H1 (cell line): ENCODE measurements at regions not wholly inside any gene's neighbourhood (a gene's known extent, or its start where the extent isn't known, plus 50 kb on each side); places are given as distances from the start of the nearest gene placed in this dataset.

ENCODE experiments used
- CTCF ChIA-PET: fragments of 300-600 bp; sonication (Branson Sonifier 250); formaldehyde crosslinking; loops from one replicate; lab custom pipeline; 2021; ENCODE audit not compliant: partially characterized antibody; lab: Charles Lee
- POLR2A ChIA-PET: fragments of 300-600 bp; sonication (Branson Sonifier 250); formaldehyde crosslinking; loops from one replicate; lab custom pipeline; 2021; ENCODE audit warnings: inconsistent platforms; ENCODE audit not compliant: partially characterized antibody; lab: Charles Lee
- DNase-seq, 2 experiments: peaks; one replicate each; pipeline versions ENCODE4 v3.0.0 to v3.0.0-alpha.2; 2010 to 2022; ENCODE audit warnings: low spot score in 2 of 2, low read depth in 1 of 2, mixed read lengths in 1 of 2
- FAIRE-seq: peaks from 2 replicates; lab custom pipeline; 2011; peaks lifted over from hg19 to GRCh38; lab: Jason Lieb, UNC
- H2AFZ ChIP-seq: 2 replicates; pipeline ENCODE4 v1.8.1; 2012; ENCODE audit warnings: low read length, inconsistent platforms
- H2AK5ac ChIP-seq: 2 replicates; pipeline ENCODE4 v1.6.1; 2013; ENCODE audit warnings: low read depth, low read length
- H2BK120ac ChIP-seq: replicated peaks from 2 replicates; pipeline ENCODE3; 2013; ENCODE audit warnings: low read depth, low read length, inconsistent platforms
- H2BK12ac ChIP-seq: 2 replicates; pipeline ENCODE4 v1.6.1; 2013; ENCODE audit warnings: low read depth, low read length
- H2BK15ac ChIP-seq: 2 replicates; pipeline ENCODE4 v1.6.1; 2013; ENCODE audit warnings: low read length
- H2BK20ac ChIP-seq: 2 replicates; pipeline ENCODE4 v1.6.1; 2013; ENCODE audit warnings: low read length
- H2BK5ac ChIP-seq: 2 replicates; pipeline ENCODE4 v1.6.1; 2013; ENCODE audit warnings: low read depth, low read length
- H3K14ac ChIP-seq: 2 replicates; pipeline ENCODE4 v1.6.1; 2013; ENCODE audit warnings: inconsistent platforms; ENCODE audit not compliant: insufficient read length
- H3K18ac ChIP-seq: 2 replicates; pipeline ENCODE4 v1.6.1; 2013; ENCODE audit warnings: low read length; ENCODE audit errors: extremely low read depth
- H3K23ac ChIP-seq: 2 replicates; pipeline ENCODE4 v1.6.1; 2013; ENCODE audit warnings: inconsistent platforms; ENCODE audit not compliant: insufficient read length
- H3K23me2 ChIP-seq: 2 replicates; pipeline ENCODE4 v1.6.1; 2013; ENCODE audit warnings: low read depth, low read length
- H3K27ac ChIP-seq: 2 replicates; pipeline ENCODE4 v1.6.1; 2011; ENCODE audit warnings: low read depth, low read length, inconsistent platforms
- H3K27me3 ChIP-seq, 4 experiments: replicated peaks in 1 of 4; 1 replicate in 1 of 4; 2 replicates in 3 of 4; pipeline versions ENCODE4 v1.6.1 to v1.8.1; 2011 to 2013; ENCODE audit warnings: low read length in 3 of 4, mild to moderate bottlenecking in 3 of 4, inconsistent platforms in 2 of 4, mixed read lengths in 2 of 4, moderate library complexity in 1 of 4; ENCODE audit not compliant: control insufficient read depth in 3 of 4, insufficient read depth in 3 of 4; ENCODE audit errors: extremely low read depth in 1 of 4
- H3K36me3 ChIP-seq, 4 experiments: 2 replicates each; pipeline versions ENCODE4 v1.6.1 to v1.8.1; 2011 to 2013; ENCODE audit warnings: mild to moderate bottlenecking in 4 of 4, low read length in 3 of 4, moderate library complexity in 2 of 4, control low read depth in 1 of 4, inconsistent platforms in 1 of 4; ENCODE audit not compliant: insufficient read depth in 4 of 4, control insufficient read depth in 2 of 4
- H3K4ac ChIP-seq: replicated peaks from 2 replicates; pipeline ENCODE3; 2013; ENCODE audit warnings: low read length, low read depth, mixed read lengths, inconsistent platforms; ENCODE audit not compliant: insufficient read length
- H3K4me1 ChIP-seq, 4 experiments: replicated peaks in 1 of 4; 1 replicate in 1 of 4; 2 replicates in 3 of 4; pipeline versions ENCODE4 v1.6.1 to v1.8.1; 2011 to 2013; ENCODE audit warnings: low read length in 3 of 4, inconsistent platforms in 2 of 4, mixed read lengths in 1 of 4; ENCODE audit not compliant: insufficient read depth in 4 of 4, control insufficient read depth in 3 of 4
- H3K4me2 ChIP-seq, 2 experiments: 2 replicates each; pipeline versions ENCODE4 v1.6.1 to v1.8.1; 2011 to 2013; ENCODE audit warnings: low read depth in 2 of 2, low read length in 2 of 2, control low read depth in 1 of 2, inconsistent platforms in 1 of 2, mild to moderate bottlenecking in 1 of 2; ENCODE audit not compliant: insufficient read depth in 1 of 2
- H3K4me3 ChIP-seq, 4 experiments: fragments of 200-600, 300-600 bp in 1 of 4; sonication (generic), shearing (Covaris generic), sonication (Bioruptor Twin) in 1 of 4; 2 replicates each; pipeline versions ENCODE4 v1.5.1 to v1.8.1; 2011 to 2016; ENCODE audit warnings: low read length in 4 of 4, low read depth in 3 of 4, control low read depth in 2 of 4, inconsistent platforms in 2 of 4, mild to moderate bottlenecking in 2 of 4, mixed read lengths in 1 of 4, moderate library complexity in 1 of 4; ENCODE audit not compliant: insufficient read depth in 2 of 4; ENCODE audit errors: extremely low read depth in 1 of 4
- H3K56ac ChIP-seq: replicated peaks from 2 replicates; pipeline ENCODE3; 2013; ENCODE audit warnings: low read depth, mild to moderate bottlenecking, mixed read lengths, low read length, inconsistent platforms; ENCODE audit not compliant: insufficient read length
- H3K79me1 ChIP-seq: 2 replicates; pipeline ENCODE4 v1.6.1; 2013; ENCODE audit warnings: low read depth, low read length, control low read depth
- H3K79me2 ChIP-seq, 2 experiments: 2 replicates each; pipeline versions ENCODE4 v1.6.1 to v1.8.1; 2012 to 2013; ENCODE audit warnings: low read length in 2 of 2, mild to moderate bottlenecking in 2 of 2, inconsistent platforms in 1 of 2; ENCODE audit not compliant: insufficient read depth in 2 of 2, control insufficient read depth in 1 of 2
- H3K9ac ChIP-seq, 4 experiments: replicated peaks in 1 of 4; 1 replicate in 1 of 4; 2 replicates in 3 of 4; pipeline versions ENCODE4 v1.6.1 to v1.8.1; 2011 to 2013; ENCODE audit warnings: low read depth in 3 of 4, low read length in 3 of 4, control low read depth in 2 of 4, mild to moderate bottlenecking in 2 of 4, moderate library complexity in 2 of 4, inconsistent platforms in 1 of 4; ENCODE audit errors: extremely low read depth in 1 of 4
- H3K9me3 ChIP-seq, 2 experiments: 2 replicates each; pipeline versions ENCODE4 v1.6.1 to v1.8.1; 2012 to 2013; ENCODE audit warnings: mild to moderate bottlenecking in 2 of 2, moderate library complexity in 2 of 2, control low read depth in 1 of 2, inconsistent platforms in 1 of 2, low read depth in 1 of 2, low read length in 1 of 2, mixed read lengths in 1 of 2; ENCODE audit not compliant: insufficient read depth in 2 of 2
- H4K20me1 ChIP-seq, 2 experiments: replicated peaks in 1 of 2; 2 replicates each; pipeline versions ENCODE3 to v1.8.1; 2011 to 2013; ENCODE audit warnings: inconsistent platforms in 2 of 2, low read length in 2 of 2, mild to moderate bottlenecking in 1 of 2; ENCODE audit not compliant: insufficient read depth in 2 of 2, control insufficient read depth in 1 of 2
- H4K5ac ChIP-seq: 2 replicates; pipeline ENCODE4 v1.6.1; 2013; ENCODE audit warnings: low read length, low read depth, mixed read lengths, inconsistent platforms; ENCODE audit not compliant: insufficient read length
- H4K8ac ChIP-seq: 2 replicates; pipeline ENCODE4 v1.8.0; 2013; ENCODE audit warnings: mild to moderate bottlenecking, moderate library complexity, low read length, inconsistent platforms; ENCODE audit not compliant: insufficient read depth; ENCODE audit errors: extremely low read depth
- H4K91ac ChIP-seq: replicated peaks from 2 replicates; pipeline ENCODE3; 2013; ENCODE audit warnings: low read length, mixed read lengths, inconsistent platforms; ENCODE audit not compliant: insufficient read length
- SAP30 ChIP-seq: fragments of 300-600 bp; sonication (generic); IDR thresholded peaks from 2 replicates; pipeline ENCODE4 v1.7.1; 2012; ENCODE audit warnings: low read length, moderate library complexity, mild to moderate bottlenecking, inconsistent platforms; ENCODE audit not compliant: insufficient read depth, insufficient replicate concordance
- TCF12 ChIP-seq: IDR thresholded peaks from 2 replicates; pipeline ENCODE4 v1.6.1; 2011; ENCODE audit warnings: low read depth, mild to moderate bottlenecking, low read length
- WGBS, 2 experiments: shearing (Covaris generic) in 1 of 2; methylation state at CpG; one replicate each; pipeline versions ENCODE4 v1.1.6 to v1.1.7; 2013 to 2015; ENCODE audit warnings: low lambda C conversion rate in 2 of 2, mixed read lengths in 2 of 2, inconsistent platforms in 1 of 2, low coverage in 1 of 2, missing lambda C conversion rate in 1 of 2; ENCODE audit not compliant: insufficient replicate concordance in 2 of 2, insufficient coverage in 1 of 2, insufficient read length in 1 of 2; ENCODE audit errors: extremely low coverage in 1 of 2, missing lambda C conversion rate in 1 of 2; 5-methylcytosine and 5-hydroxymethylcytosine counted together

DNA sequence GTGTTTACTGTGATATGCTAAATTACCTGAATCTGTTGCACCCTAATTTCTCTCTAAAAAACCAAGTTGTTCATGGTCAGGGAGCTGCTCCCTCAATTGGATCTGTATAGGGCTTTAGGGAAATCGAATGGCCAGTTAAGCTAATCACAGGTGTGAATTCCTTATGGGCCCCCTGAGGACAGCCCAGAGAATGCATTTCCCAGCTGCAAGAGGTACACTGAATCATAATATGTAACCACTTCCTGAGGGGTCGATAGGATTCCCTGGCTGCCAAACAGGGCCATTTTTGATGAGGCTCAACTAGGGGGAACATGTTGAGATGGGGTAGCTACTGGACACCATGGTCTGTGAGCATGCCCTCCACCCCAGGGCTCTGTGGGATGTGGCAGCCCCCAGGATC lies 478.6 kb downstream of the CCDC171 start:
- Histone ChIP-seq H2BK15ac (no peak overlapping the region), H3K56ac (no peak overlapping the region), H3K18ac (no peak overlapping the region), H3K14ac (no peak overlapping the region), H2BK5ac (no peak overlapping the region), H2BK12ac (no peak overlapping the region), H3K27ac (no peak overlapping the region), H3K4me1 (peaks cover 4 to 6% (median 5%) of the 10 kb centered on the region in 4 experiments; a peak in 4 of 7 replicates), H3K23ac (no peak overlapping the region), H3K4me3 (no peak overlapping the region), H2BK120ac (no peak overlapping the region), H3K79me2 (no peaks in the 10 kb centered on the region), H4K5ac (no peak overlapping the region), H3K4me2 (no peak overlapping the region), H4K91ac (peak overlapping the region; percentile 12), H3K79me1 (no peaks in the 10 kb centered on the region)
- FAIRE-seq, result no peak
- CTCF ChIA-PET, result interaction anchor here (1.4 to 11.7 kb wide), 3 partner anchors 8 to 158 kb away, joined by 3 to 119 read pairs (median 8); no protein-coding TSS in a partner anchor
- no peak for TF ChIP-seq SAP30
- TF ChIP-seq TCF12, result 0 out of 2 replicates have a peak, but pooled peaks have one; percentile 56
- TF ChIP-seq, all 59 proteins: peak for 1
- POLR2A ChIA-PET, result interaction anchor here (1.9 kb wide), 1 partner anchor 9 kb away, joined by 5 read pairs; no protein-coding TSS in a partner anchor
- Histone ChIP-seq H3K9me3 (no peaks in the 10 kb centered on the region), H3K36me3 (no peaks in the 10 kb centered on the region), H3K23me2 (no peaks in the 10 kb centered on the region), H2AK5ac (no peak overlapping the region), H4K8ac (no peak overlapping the region), H2BK20ac (no peak overlapping the region), H3K27me3 (no peaks in the 10 kb centered on the region), H3K9ac (no peak overlapping the region), H2AFZ (no peak overlapping the region), H3K4ac (no peak overlapping the region), H4K20me1 (no peaks in the 10 kb centered on the region)
- 62% methylated on average over 2 of the region's 2 CpGs; no CpG with 5 or more reads in 1 of the 2 experiments for WGBS, 2 experiments
- DNase-seq, result no peak
